NCI-H187 treated with DMSO at 0.1 percent for 48 hours (cell line): ENCODE measurements at regions not wholly inside any gene's neighbourhood (a gene's known extent, or its start where the extent isn't known, plus 50 kb on each side); places are given as distances from the start of the nearest gene placed in this dataset.

Source experiments
- DNase-seq: peaks from one replicate; lab custom pipeline; 2025; lab: John Stamatoyannopoulos, UW

DNA sequence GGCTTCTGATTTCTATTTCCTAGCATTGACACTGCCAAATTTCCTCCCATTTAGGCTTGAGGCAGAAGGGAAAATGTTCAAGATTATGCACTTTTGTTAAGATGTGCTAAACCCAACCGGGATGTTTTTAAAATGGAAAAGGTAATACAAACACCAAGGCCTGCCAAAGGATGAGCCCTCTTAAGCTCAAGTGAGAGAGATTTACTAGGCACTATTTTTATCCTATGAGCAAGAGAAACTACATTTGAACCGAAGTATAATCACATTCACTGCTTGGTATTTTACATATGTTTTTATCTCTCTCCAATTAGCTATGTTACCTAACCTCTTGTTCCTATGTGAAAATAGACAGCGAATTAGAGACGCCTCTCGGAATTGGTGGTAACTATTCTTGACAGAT is 295.8 kb downstream of the GABRB3 start:
- DNase-seq, result no peak

DNA sequence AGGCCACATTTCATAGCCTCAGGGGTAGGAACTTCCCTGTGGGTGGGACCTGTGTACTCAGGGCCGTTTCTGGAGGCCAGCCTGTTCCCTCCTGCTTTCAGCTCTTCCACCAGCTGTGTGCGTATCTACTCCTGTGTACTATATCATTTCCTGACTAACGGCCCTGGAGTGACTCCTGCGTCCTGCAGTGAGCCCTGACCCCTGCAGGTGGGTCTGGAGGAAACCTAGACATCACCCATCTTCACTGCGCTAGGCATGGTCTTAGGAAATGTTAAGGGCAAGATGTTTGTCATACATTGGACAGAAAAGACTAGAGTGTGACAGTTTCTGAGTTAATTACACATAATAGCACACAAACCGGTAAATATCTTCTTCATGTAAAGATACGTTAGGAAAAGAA is 297.3 kb downstream of the GABRB3 start:
- no peak for DNase-seq

DNA sequence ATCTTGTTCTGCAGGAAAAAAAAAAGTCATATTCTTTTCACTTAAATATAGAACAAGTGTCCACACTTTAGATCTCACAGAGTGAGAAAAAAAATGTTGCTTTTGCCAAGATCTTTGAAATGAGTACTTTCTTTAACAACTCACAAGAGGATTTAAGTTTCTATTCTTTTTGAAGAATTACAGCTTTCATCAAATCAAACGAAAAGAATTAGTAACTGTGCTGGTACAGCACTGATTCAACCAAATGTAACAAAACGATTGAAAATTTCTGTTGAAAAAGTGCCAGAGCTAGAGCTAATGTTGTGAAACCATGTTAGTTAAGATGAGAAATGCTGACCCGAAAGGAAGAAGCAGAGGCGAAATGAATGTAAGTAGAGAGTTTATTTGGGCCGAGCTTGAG is 300.2 kb downstream of the GABRB3 start:
- DNase-seq, result no peak

DNA sequence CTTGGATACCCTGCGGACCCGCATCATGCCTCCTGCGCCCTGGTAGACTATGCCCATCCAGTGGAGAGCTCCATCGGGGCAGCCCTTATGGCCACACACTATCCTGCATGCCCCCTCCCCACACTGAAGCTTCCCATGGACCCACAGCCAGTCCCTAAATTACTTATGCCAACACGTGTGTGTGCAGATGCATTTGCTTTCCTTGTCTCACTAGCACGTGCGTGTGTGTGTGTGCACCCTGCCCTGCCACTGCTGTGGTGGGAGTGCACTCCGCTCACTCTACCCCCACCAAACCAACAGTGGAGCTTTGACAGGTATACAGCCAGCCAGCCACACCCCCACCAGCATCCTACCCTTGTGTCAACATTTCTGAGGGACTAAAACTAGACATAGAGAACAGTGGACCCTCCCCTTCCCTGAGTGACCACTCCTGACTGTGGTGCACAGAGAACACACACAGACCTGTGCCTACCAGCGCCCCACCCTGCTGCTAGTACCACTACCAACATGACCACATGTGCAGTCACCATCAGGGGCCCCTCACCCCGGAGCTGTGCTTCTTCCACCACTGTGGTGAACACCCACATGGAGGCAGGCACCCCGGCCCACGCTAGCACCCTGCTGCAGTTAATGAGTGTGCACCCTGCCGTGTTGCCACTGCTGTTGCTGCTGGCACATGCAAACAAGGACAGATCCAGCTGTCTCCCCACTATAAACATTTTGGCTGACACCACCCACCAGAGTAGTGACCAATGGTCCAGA is 310.8 kb downstream of the GABRB3 start:
- no peak for DNase-seq

DNA sequence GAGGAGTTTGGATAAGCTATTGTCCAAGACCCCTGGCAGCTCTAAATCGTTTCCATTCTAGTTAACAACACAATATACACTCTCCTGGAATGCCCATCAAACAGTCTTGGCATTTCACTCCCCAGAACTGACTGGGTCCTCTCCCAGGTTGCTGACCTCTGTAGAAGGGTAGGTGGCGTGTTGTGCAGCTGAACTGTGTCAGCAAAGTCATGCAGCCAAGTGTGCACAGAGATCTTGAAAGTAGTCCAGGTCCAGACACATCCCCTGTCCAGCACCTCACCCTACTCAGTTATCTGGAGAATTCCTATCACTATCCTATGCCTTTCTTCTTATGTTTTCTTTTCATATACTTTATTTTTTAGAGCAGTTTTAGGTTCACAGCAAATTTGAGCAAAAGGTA is 312.7 kb downstream of the GABRB3 start:
- no peak for DNase-seq

DNA sequence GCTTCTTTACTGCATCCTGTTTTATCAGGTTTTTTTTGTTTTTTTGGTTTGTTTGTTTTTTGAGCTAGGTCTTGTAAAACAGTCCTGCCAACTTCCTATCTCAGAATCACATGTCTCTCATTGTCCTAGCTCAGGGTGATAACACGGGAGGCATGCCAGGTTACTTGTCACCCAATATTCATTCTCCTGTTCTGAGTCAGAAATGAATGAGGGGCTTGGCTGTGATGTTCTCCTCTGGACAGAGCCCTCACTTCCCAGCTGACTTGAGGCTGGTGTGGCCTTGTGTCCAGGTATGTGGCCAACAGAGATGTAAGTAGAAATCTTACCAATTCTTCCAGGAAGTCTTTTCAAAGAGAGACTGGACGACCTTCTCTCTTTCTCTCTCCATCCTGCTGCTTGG is 317.0 kb downstream of the GABRB3 start:
- DNase-seq, result no peak

DNA sequence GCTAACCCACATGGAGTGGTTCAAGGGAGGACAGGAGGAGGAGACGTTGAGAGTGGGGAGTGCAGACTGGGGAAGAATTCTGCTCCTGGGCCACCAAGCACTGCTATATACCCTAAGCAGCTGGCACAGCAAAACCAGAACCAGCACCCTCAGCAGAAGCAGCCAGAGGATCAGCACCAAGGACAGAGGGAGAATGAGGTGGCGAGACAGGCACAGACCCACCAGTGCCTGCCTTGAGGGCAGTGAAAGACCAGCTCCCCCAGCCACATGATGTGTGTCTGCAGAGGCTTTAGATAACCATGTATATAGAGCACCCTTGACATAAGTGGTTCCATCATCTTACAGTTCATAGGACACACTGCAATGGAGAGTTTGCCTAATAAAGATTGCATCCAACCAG is 319.0 kb downstream of the GABRB3 start:
- DNase-seq, result no peak

DNA sequence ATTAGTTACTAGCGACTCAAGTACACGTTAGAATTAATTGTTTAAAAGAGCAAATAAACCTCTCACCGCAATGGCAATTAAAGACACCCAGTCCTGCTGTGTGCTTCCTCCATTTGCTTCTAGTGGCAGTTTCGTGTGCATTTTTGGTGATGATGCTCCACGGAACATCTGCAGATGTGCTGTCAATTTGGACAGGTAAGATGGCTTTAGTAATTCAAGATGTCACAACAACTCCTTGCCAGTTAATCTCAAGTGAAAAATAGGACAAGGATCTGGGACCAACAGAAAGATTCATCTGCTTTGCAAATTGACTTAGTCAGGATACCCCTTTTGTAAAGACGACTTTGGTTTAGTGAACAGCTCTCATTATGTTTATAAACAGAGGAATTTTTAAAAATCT is 320.9 kb downstream of the GABRB3 start:
- DNase-seq, result no peak

DNA sequence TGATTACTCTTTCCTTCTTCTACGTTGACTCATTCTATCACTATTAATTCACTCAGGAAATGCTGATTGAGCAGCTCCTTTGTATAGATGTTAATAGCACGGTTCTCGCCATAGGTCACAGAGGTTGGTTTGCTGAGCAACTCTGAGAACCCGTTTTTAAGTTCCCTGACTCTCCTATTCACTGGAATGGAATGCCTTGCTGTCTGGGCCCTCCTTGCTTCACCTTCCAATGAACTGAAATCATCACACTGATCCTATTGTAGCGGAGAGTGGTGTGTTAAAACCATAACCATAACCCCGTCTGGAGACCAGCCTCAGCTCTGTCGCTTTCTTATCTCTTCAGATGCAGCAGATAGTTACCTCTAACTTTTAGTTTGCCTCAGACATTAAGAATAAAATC is 323.6 kb downstream of the GABRB3 start:
- DNase-seq, result no peak

DNA sequence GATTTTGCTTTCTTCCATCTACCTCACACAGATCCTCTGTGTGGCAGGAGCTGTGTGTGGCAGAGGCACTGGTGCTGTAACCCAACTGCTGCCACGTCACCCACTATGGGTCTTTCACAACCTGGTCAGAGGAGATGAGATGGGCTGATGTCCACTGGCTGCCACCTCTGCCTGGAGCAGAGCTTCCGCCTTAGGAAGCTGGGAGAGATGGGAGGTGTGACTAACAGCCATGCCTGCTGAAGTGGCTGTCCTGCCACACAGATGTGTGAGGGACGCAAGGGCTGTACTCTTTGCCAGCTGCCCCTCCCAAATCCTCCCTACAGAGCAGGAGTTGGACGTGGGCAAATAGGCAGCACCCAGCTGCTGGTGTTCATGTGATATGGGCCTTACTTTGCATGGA is 329.5 kb downstream of the GABRB3 start:
- DNase-seq, result no peak

DNA sequence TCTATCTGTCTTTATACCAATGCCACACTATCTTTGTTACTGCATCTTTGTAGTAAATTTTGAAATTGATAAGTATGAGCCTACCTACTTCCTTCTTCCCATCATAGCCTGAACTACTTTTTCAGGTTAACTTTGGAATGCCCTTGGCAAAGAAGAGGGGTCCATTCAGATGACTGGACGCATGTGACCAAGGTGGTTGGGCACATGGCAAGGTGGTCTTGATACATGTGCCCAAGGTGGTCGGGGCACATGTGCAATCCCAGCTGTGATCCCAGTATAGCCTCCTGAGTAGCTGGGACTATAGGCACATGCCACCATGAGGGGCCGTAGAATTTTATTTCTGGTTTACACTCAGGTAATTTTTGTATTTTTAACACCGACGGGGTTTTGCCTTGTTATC is 330.2 kb downstream of the GABRB3 start:
- no peak for DNase-seq

DNA sequence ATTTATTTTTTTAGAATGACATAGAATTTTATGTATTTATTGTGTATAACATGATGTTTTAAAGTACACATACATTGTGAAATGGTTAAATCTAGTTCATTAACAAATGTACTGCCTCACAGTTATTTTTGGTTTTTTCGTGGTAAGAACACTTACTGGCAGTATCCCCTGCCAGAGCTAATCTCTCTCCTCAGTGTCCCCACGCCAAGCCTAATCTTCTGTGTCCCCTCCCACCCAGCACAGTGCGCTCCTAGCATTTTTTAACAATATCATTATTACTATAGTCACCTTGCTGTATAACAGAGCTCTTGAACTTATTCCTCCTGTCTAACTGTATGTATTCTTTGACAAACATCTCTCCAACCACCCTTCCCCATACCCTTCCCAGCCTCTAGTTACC is 333.2 kb downstream of the GABRB3 start:
- DNase-seq, result no peak

DNA sequence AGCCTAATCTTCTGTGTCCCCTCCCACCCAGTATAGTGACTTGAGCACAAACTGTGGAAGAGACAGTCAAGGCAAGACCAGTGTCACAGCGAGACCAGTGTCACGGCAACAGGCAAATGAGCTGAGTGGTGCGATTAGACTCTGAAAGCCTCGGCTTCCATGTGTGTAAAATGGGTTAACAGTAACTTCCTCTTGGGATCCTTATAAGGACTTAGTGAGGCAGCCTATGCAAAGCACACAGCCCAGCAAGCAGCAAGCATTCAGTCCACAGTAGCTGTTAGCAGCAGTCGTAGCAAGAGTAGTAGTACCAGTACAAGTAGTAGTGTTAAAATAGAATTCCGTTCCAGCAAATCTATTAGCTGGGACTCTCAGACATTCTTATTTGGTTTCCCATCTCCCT is 334.1 kb downstream of the GABRB3 start:
- no peak for DNase-seq

DNA sequence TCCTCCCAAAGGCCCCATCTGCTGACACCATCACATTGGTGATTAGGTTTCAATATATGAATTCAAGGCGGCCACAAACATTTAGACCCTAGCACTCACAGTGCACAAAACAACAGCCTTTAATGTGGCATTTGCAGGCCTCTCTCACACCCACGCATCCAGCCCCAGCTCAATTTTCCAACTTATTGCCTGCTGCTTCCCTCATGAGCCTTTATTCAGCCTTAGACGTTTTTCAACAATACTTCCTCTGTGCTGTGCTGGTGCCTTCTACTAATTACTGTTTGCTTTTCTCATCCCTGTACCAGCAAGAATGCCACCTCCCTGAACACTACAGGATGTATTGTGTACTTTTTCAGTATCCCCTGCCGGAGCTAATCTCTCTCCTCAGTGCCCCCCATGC is 334.6 kb downstream of the GABRB3 start:
- no peak for DNase-seq

DNA sequence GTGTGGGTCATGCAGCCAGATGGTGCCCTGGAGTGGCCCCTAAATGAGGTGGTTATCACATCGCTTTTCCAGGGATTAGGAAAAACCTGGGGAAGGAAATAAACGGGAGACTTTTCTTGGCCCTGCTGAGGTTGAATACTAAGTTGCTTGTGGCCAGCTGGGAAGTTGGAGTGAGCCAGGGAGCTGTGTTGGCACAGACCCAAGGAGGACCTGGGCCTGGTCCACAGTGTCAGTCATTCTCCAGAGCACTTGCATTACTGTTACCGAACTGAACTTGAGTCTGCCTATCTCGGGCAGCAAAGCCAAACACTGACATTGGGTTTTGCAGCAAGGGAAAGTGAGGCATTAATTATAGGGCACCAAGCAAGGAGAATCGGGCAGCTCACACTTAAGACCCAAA is 339.0 kb downstream of the GABRB3 start:
- no peak for DNase-seq

DNA sequence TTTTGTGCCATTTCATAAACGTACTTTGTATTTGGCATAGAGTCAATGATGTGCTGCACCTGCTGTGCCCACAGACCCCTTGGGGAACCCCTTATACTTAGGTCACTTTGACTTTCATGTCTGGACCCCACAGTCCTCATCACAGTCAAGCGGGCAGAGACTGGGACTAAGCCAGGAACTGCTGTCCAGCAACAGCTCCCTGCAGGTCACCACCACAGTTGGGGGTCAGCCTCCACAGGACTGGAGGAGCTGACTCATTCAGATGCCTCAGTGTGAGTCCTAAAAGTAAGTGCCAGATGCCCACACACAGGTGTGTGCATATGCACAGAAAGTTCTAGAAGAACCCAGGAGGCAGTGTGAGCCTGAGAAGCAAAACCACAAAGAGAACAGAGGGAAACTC is 339.8 kb downstream of the GABRB3 start:
- no peak for DNase-seq

DNA sequence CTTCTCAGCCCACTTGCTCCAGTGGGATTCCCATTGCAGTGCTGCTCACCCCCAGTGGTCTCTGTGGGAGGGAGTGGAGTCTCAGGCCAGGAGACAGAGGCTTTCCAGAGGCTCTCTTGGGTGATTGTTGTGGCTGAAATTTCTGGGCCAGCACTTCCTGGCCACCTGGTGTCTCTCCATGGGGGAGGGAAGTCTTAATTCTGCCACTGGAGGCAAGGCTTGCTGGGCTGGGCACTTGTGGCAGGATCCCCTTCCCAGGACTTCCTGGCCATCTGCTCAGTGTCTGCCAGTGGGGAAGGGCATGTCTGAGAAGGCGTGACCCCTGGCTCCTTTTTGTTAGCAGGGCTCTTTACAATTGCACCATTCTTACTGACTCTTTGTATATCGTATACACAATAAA is 351.8 kb downstream of the GABRB3 start:
- DNase-seq, result no peak

DNA sequence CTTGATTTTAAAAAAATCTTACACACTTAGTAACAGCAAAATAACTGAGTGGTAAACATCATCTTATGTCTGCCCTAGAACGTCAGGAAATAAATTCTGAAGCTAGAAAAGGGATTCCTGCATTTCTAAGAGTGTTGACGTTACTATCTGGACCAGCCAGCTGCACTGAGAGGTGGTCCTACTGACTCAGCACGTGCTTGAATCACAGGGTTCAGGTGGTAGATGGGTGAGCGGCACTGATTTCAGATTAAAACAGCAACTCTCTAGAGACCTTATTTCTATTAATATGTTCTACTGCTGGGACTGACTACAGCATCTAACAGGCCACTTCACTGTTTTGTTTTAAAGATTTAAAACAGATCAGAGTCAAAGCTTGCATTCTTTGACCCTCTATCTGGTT is 377.2 kb downstream of the GABRB3 start:
- no peak for DNase-seq

DNA sequence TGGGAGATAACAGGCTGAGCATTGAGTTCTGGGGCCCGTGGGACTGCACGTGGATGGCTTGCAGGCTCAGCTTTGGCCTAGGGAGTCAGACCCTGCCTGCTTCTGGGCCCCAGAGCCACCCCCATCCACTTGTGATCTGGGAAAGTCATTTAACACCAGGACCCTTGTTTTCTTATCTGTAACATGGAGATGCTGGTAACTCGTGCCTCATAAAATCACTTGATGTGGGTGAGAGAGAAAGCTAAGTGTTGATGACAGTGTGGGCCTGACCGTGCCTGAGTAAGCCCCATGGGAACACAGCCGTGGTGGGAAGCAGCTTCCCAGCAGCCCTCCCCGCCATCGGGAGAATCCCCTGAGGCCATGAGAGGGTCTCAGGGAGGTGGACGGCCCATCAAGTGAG is 378.1 kb downstream of the GABRB3 start:
- DNase-seq, result no peak

DNA sequence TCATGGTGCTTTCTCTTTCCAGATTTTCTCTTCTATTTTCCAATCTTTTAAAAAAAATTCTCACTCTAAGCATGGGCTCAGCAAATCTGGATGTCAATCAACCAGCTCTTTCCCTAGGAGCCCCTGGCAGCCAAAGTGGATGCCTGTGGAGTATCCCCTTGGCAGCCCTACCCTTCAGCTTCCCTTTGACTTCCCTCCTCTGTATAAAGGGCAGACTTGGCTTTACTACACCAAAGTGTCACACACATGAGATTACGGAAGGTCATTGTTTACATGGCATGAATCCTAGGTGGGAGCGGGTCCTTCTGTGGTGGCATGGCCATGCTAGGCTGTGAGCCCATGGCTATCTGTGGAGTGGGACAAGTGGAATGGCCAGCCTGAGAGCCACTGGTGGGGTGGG is 379.9 kb downstream of the GABRB3 start:
- no peak for DNase-seq

DNA sequence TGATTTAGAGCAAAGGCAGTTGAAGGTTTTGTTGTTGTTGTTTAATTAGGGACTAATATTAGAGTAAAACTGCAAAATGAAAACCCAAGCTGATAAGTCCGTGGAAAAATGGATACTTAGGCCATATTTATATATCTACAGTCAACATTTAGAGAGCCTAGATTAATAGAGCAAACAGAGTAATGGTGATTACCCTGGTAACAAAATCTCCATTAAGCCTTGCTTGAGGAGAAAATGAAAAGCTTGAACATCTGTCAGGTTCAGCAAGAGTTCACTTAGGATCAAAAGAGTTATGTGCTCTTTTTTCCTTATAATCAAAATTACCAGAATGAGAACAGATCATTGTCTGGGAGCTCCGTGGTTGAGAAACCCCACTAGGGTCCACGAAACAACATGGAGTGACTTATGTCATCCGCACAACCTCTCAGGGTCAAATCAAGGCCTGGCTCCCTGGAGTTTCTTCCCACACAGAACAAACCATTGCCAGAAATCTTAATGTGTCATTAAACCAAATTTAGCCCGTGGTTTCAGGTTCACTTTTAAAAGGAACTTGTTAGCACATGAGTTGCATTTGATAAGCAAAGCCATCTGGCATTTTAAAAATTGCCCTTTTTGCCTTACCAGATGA is 381.2 kb downstream of the GABRB3 start:
- no peak for DNase-seq

DNA sequence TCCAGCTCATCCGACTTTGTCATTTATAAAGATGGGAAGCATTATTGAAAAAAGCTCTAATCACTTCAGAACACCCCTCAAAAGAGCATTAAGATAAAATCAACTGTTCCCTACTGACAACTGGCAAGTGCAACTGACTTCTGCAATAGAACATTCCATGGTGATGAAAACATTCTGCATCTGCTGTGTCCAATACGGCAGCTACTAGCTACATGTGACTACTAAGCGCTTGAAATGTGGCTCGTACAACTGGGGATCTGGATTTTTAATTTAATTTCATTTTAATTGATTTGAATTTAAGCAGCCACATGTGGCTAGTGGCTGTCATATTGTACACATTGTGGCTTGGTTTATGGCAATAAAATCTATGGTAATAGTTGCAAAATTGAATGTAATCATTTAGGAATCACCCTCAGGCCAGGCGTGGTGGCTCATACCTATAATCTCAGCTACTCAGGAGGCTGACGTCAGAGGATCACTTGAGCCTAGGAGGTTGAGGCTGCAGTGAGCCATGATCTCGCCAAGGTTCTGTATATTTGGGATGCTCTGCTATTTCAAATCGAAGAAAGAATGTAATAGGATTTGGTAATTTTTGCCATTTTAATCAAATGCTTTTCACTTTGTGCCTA is 390.3 kb downstream of the GABRB3 start:
- no peak for DNase-seq

DNA sequence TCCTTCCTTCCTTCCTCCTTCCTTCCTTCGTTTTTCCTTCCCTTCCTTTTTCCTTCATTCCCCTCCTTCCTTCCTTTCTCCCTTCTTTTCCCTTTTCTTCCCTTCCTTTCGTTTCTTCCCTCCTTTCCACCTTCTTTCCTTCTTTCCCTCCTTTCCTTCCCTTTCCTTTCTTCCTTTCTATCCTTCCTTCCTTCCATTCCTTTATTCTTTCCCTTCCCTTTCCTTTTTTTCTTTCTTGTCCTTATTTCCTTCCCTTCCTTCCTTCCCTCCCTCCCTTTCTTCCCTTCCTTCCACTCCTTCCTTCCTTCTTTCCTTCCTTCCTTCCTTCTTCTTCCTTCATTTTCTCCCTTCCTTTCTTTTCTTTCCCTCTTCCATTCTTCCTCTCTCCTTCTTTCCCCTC is 394.6 kb downstream of the GABRB3 start:
- no peak for DNase-seq

DNA sequence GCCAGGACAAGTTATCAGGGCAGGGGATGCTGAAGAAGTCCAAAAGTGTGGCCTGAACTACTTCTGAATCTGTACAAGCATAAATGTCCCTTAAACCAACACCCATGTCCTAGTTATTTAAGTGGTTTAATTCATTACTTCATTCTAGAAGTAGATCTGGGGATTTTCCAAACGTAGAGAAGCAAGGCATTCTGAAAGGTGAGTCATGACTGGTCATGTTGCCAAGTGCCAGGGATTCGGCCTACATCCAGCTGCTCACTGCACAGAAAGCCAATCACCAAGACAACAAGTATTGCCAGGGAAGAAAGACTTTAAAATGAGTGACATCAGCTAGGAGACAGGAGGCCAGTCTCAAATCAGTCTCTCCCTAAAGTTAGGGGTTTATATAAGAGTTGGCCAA is 396.6 kb downstream of the GABRB3 start:
- no peak for DNase-seq
